ENCODE measurements at regions not wholly inside any gene's neighbourhood (a gene's known extent, or its start where the extent isn't known, plus 50 kb on each side); places are given as distances from the start of the nearest gene placed in this dataset.
"Not testable (repeated sequence)": the region's sequence is repeated elsewhere in the genome, so short reads cannot be mapped to it uniquely, and the experiment has no call there.

DNA sequence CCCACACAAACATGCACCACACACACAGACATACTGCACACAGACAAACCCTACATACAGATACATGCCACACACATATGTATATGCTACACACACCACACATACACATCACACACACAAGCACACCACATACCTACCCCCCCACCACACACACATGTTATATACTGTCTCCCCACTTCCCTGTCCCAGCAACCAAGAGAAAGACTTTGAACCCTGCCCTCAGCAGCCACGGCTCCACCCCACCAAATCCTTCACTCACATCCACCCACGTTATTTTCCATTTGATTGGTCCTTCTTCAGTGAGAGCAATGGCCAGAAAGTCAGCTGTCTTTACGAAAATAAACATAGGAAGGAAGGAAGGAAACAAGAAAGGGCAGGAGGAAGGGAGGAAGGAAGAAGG is 479.8 kb downstream of the DIRAS2 start:
- no peaks in the 10 kb centered on the region for H3K36me3 ChIP-seq (ENCODE audit: control insufficient read depth, insufficient read depth, low read length, severe bottlenecking)
- H3K9me3 ChIP-seq (ENCODE audit: control insufficient read depth, low read length) = no peaks in the 10 kb centered on the region
- peaks cover 14% of the 10 kb centered on the region for H3K27me3 ChIP-seq (replicated peaks; ENCODE audit: control insufficient read depth, insufficient read depth, low read length)
- no peak for DNase-seq (ENCODE audit: low read depth)
- H3K4me1 ChIP-seq (ENCODE audit: control insufficient read depth, insufficient read depth, low read length) = no peaks in the 10 kb centered on the region
- H3K4me3 ChIP-seq (ENCODE audit: low read length) = no peak overlapping the region
- H3K9ac ChIP-seq (ENCODE audit: low read length) = no peak overlapping the region

- H3K9ac ChIP-seq (ENCODE audit: low read length) = no peak overlapping the region
- H3K27me3 ChIP-seq (replicated peaks; ENCODE audit: control insufficient read depth, insufficient read depth, low read length) = peaks cover 8% of the 10 kb centered on the region
- H3K4me1 ChIP-seq (ENCODE audit: control insufficient read depth, insufficient read depth, low read length) = no peaks in the 10 kb centered on the region
- DNase-seq (ENCODE audit: low read depth) = no peak
- H3K9me3 ChIP-seq (ENCODE audit: control insufficient read depth, low read length) = no peaks in the 10 kb centered on the region
- no peaks in the 10 kb centered on the region for H3K36me3 ChIP-seq (ENCODE audit: control insufficient read depth, insufficient read depth, low read length, severe bottlenecking)
- no peak overlapping the region for H3K4me3 ChIP-seq (ENCODE audit: low read length)
Measured at GRCh38 chr9:90165281-90165680, 477.3 kb downstream of the DIRAS2 start.

DNA sequence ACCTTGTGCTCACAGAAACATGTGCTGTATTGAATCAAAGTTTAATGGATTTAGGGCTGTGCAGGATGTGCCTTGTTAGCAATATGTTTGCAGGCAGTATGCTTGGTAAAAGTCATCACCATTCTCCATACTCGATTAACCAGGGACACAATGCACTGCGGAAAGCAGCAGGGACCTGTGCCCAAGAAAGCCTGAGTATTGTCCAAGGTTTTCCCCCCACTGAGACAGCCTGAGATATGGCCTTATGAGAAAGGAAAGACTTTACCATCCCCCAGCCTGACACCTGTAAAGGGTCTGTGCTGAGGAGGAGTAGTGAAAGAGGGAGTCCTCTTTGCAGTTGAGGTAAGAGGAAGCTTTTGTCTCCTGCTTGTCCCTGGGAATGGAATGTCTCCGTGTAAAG is 476.2 kb downstream of the DIRAS2 start:
- not testable (repeated sequence) for DNase-seq (ENCODE audit: low read depth)

GRCh38 chr9:90167914-90168313 is 474.7 kb downstream of the DIRAS2 start:
- Histone ChIP-seq H3K27me3 (replicated peaks; ENCODE audit: control insufficient read depth, insufficient read depth, low read length) (peaks cover 8% of the 10 kb centered on the region), H3K4me1 (ENCODE audit: control insufficient read depth, insufficient read depth, low read length) (no peaks in the 10 kb centered on the region), H3K4me3 (ENCODE audit: low read length) (no peak overlapping the region)

More for the DNA sequence above, 476.2 kb downstream of the DIRAS2 start:
- not testable (repeated sequence) for H3K36me3 ChIP-seq (ENCODE audit: control insufficient read depth, insufficient read depth, low read length, severe bottlenecking); H3K9ac ChIP-seq (ENCODE audit: low read length); H3K4me1 ChIP-seq (ENCODE audit: control insufficient read depth, insufficient read depth, low read length); H3K4me3 ChIP-seq (ENCODE audit: low read length); H3K27me3 ChIP-seq (replicated peaks; ENCODE audit: control insufficient read depth, insufficient read depth, low read length); H3K9me3 ChIP-seq (ENCODE audit: control insufficient read depth, low read length)

GRCh38 chr9:90169490-90169889 is 473.1 kb downstream of the DIRAS2 start:
- Histone ChIP-seq H3K4me1 (ENCODE audit: control insufficient read depth, insufficient read depth, low read length) (no peaks in the 10 kb centered on the region), H3K4me3 (ENCODE audit: low read length) (no peak overlapping the region), H3K27me3 (replicated peaks; ENCODE audit: control insufficient read depth, insufficient read depth, low read length) (peaks cover 8% of the 10 kb centered on the region), H3K9me3 (ENCODE audit: control insufficient read depth, low read length) (peaks cover 4% of the 10 kb centered on the region), H3K9ac (ENCODE audit: low read length) (no peak overlapping the region), H3K36me3 (ENCODE audit: control insufficient read depth, insufficient read depth, low read length, severe bottlenecking) (no peaks in the 10 kb centered on the region)
- DNase-seq (ENCODE audit: low read depth) = no peak

More at GRCh38 chr9:90167914-90168313, 474.7 kb downstream of the DIRAS2 start:
- no peak overlapping the region for H3K9ac ChIP-seq (ENCODE audit: low read length)
- no peaks in the 10 kb centered on the region for H3K36me3 ChIP-seq (ENCODE audit: control insufficient read depth, insufficient read depth, low read length, severe bottlenecking)
- DNase-seq (ENCODE audit: low read depth) = no peak
- peaks cover 4% of the 10 kb centered on the region for H3K9me3 ChIP-seq (ENCODE audit: control insufficient read depth, low read length)

DNA sequence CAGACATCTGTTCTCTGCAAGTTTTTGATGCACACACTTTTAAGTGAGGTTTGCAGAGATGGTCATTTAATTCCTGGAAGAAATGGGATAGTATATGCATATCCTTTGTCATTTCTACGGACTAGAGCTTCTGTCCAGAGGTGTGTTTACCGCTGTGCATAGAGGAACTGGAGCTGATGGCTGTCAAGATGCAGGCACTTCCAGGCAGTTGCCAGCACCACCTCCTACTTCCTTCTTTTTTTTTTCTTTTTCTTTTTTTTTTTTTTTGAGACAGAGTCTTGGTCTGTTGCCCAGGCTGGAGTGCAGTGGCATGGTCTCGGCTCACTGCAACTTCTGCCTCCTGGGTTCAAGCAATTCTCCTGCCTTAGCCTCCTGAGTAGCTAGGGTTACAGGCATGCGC is 468.7 kb downstream of the DIRAS2 start:
- not testable (repeated sequence) for H3K4me3 ChIP-seq (ENCODE audit: low read length); H3K4me1 ChIP-seq (ENCODE audit: control insufficient read depth, insufficient read depth, low read length); H3K36me3 ChIP-seq (ENCODE audit: control insufficient read depth, insufficient read depth, low read length, severe bottlenecking); H3K27me3 ChIP-seq (replicated peaks; ENCODE audit: control insufficient read depth, insufficient read depth, low read length); H3K9ac ChIP-seq (ENCODE audit: low read length); H3K9me3 ChIP-seq (ENCODE audit: control insufficient read depth, low read length); DNase-seq (ENCODE audit: low read depth)

- not testable (repeated sequence) for H3K36me3 ChIP-seq (ENCODE audit: control insufficient read depth, insufficient read depth, low read length, severe bottlenecking); H3K9me3 ChIP-seq (ENCODE audit: control insufficient read depth, low read length); DNase-seq (ENCODE audit: low read depth); H3K4me1 ChIP-seq (ENCODE audit: control insufficient read depth, insufficient read depth, low read length); H3K27me3 ChIP-seq (replicated peaks; ENCODE audit: control insufficient read depth, insufficient read depth, low read length); H3K4me3 ChIP-seq (ENCODE audit: low read length); H3K9ac ChIP-seq (ENCODE audit: low read length)
Measured at GRCh38 chr9:90174346-90174745, 468.3 kb downstream of the DIRAS2 start.

DNA sequence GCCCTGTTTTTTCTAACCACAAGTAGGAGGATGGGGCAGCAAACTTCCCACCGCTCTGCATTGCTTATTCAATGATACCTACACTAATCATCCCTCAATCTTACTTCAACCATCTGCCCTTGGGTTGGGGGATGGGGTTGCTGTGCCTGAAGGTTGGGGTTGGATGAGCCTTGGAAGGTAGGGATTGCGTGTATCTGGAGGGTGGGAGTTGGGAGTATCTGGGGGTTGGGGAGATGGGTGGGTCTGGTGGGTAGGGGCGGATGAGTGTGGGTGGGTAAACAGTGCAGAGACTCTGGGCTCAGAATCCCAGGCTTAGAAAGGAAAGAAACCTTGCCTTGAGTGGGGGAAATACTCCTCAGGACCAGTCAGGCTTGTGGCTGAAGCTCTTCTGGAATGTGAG is 467.4 kb downstream of the DIRAS2 start:
- no peak for DNase-seq (ENCODE audit: low read depth)
- peaks cover 4% of the 10 kb centered on the region for H3K9me3 ChIP-seq (ENCODE audit: control insufficient read depth, low read length)
- no peak overlapping the region for H3K4me3 ChIP-seq (ENCODE audit: low read length)
- H3K9ac ChIP-seq (ENCODE audit: low read length) = no peak overlapping the region
- H3K4me1 ChIP-seq (ENCODE audit: control insufficient read depth, insufficient read depth, low read length) = no peaks in the 10 kb centered on the region
- H3K27me3 ChIP-seq (replicated peaks; ENCODE audit: control insufficient read depth, insufficient read depth, low read length) = no peaks in the 10 kb centered on the region
- H3K36me3 ChIP-seq (ENCODE audit: control insufficient read depth, insufficient read depth, low read length, severe bottlenecking) = no peaks in the 10 kb centered on the region

- Histone ChIP-seq H3K36me3 (ENCODE audit: control insufficient read depth, insufficient read depth, low read length, severe bottlenecking) (no peaks in the 10 kb centered on the region), H3K9ac (ENCODE audit: low read length) (no peak overlapping the region), H3K9me3 (ENCODE audit: control insufficient read depth, low read length) (peaks cover 2% of the 10 kb centered on the region), H3K4me1 (ENCODE audit: control insufficient read depth, insufficient read depth, low read length) (no peaks in the 10 kb centered on the region), H3K27me3 (replicated peaks; ENCODE audit: control insufficient read depth, insufficient read depth, low read length) (no peaks in the 10 kb centered on the region), H3K4me3 (ENCODE audit: low read length) (no peak overlapping the region)
- DNase-seq (ENCODE audit: low read depth) = no peak
Measured at GRCh38 chr9:90175865-90176264, 466.8 kb downstream of the DIRAS2 start.

DNA sequence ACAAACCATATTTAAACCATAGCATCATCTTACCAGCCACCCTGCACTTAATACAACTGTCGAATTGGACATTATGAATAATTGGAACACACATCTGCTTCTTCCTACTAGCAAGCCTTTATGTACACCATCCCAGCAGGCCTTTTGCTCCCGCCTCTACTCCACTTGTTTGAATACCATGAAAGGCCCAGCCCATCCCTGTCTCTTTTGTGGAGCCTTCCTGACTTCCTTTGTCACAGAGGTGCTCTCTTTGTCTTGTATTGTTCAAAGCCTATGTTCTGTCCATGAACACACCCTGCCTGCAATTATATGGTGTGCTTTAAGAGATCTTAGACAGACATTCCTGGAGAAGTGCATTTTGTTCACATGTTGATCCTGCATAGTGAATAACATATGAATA is 465.7 kb downstream of the DIRAS2 start:
- no peak overlapping the region for H3K9ac ChIP-seq (ENCODE audit: low read length)
- no peak overlapping the region for H3K4me3 ChIP-seq (ENCODE audit: low read length)
- no peaks in the 10 kb centered on the region for H3K4me1 ChIP-seq (ENCODE audit: control insufficient read depth, insufficient read depth, low read length)
- no peaks in the 10 kb centered on the region for H3K9me3 ChIP-seq (ENCODE audit: control insufficient read depth, low read length)
- DNase-seq (ENCODE audit: low read depth) = no peak
- H3K36me3 ChIP-seq (ENCODE audit: control insufficient read depth, insufficient read depth, low read length, severe bottlenecking) = no peaks in the 10 kb centered on the region
- H3K27me3 ChIP-seq (replicated peaks; ENCODE audit: control insufficient read depth, insufficient read depth, low read length) = no peaks in the 10 kb centered on the region

DNA sequence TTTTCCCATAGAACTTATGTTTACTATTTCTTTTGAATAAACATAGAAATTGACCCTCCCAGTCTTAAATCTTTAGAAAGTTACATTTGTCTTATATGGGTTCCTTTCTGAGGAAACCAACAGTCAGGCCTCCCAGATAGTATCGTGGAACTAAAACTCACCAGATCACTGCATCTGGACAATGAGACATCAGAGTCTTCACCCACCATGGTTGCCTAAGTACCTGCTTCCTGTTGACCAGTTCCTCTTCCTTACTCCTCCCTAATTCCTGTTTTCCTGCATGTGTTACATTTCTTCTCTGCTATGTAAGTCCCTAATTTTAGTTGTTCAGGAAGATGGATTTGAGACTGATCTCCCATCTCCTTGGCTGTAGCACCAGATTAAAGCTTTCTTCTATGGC is 462.2 kb downstream of the DIRAS2 start:
- DNase-seq (ENCODE audit: low read depth) = no peak
- Histone ChIP-seq H3K36me3 (ENCODE audit: control insufficient read depth, insufficient read depth, low read length, severe bottlenecking) (no peaks in the 10 kb centered on the region), H3K4me3 (ENCODE audit: low read length) (no peak overlapping the region), H3K27me3 (replicated peaks; ENCODE audit: control insufficient read depth, insufficient read depth, low read length) (no peaks in the 10 kb centered on the region), H3K9me3 (ENCODE audit: control insufficient read depth, low read length) (no peaks in the 10 kb centered on the region), H3K9ac (ENCODE audit: low read length) (no peak overlapping the region), H3K4me1 (ENCODE audit: control insufficient read depth, insufficient read depth, low read length) (no peaks in the 10 kb centered on the region)

- peaks cover 6% of the 10 kb centered on the region for H3K27me3 ChIP-seq (replicated peaks; ENCODE audit: control insufficient read depth, insufficient read depth, low read length)
- no peaks in the 10 kb centered on the region for H3K4me1 ChIP-seq (ENCODE audit: control insufficient read depth, insufficient read depth, low read length)
- no peak for DNase-seq (ENCODE audit: low read depth)
- H3K36me3 ChIP-seq (ENCODE audit: control insufficient read depth, insufficient read depth, low read length, severe bottlenecking) = no peaks in the 10 kb centered on the region
- no peak overlapping the region for H3K9ac ChIP-seq (ENCODE audit: low read length)
- no peak overlapping the region for H3K4me3 ChIP-seq (ENCODE audit: low read length)
- H3K9me3 ChIP-seq (ENCODE audit: control insufficient read depth, low read length) = peaks cover 9% of the 10 kb centered on the region
Measured at GRCh38 chr9:90188656-90189055, 454.0 kb downstream of the DIRAS2 start.
